HG02852 (cell line): ENCODE measurements at regions not wholly inside any gene's neighbourhood (a gene's known extent, or its start where the extent isn't known, plus 50 kb on each side); places are given as distances from the start of the nearest gene placed in this dataset.

Source experiments
- ATAC-seq: cut with Tn5 transposase; IDR thresholded peaks from one replicate; pipeline ENCODE4 v1.9.1; 2021; ENCODE audit warnings: mild to moderate bottlenecking, moderate library complexity; ENCODE audit not compliant: unreplicated experiment

DNA sequence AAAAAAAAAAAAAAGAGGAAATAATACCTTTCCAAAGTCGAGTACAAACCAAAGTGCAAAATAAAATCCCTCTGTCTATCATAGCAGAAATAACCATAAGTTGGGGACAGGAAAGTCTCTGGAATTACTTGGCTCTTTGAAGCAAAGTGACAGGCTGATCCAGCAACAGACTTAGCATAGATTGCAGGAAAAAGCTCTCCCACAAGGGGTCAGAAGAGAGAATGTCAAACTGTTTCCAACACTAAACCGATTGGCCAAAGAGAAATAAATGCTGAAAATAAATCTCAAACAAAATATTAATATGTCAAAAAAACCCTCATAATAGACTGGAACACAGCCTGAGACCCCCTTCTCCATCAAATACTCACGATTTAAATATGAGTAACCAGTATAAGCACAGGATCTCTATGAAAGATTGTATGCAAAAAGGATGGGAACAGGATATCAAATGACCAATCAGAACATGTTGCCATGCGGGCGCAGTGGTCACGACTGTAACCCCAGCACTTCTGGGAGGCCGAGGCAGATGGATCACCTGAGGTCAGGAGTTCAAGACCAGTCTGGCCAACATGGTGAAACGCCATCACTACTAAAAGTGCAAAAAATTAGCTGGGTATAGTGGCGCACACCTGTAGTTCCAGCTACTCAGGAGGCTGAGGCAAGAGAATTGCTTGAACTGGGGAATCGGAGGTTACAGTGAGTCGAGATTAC, 1000.7 kb upstream of the LRRN3 start:
- no peak for ATAC-seq

DNA sequence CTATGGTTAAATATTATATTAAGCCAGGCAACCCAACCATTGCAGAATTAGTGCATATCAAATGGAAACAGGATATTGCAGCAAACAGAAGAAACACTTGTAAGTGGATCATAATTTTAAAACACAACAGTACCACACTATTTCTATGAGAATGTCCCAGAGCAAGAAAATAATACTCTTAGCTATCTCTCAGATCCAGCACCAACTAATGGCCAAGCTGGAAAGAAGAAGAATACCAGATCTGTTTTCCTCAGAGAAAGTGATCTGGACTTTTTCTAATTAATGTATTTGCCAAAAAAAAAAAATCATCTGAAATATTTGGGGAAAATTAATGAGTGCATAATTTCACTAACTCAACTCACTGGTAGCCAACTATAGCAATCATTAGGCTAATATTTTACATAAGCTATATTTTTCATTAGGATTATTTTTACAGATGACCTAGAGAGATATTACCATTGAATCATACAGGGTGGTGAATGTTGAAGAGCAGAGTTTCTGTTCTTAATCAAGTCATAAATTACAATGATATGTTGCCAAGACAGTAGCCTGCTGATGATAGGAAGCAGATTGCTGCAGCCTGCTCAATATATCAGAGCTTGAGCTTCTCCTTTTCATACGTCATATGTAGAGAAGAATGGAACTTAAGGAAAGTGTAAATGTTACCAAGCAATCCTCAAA, 995.4 kb upstream of the LRRN3 start:
- ATAC-seq, result no peak

DNA sequence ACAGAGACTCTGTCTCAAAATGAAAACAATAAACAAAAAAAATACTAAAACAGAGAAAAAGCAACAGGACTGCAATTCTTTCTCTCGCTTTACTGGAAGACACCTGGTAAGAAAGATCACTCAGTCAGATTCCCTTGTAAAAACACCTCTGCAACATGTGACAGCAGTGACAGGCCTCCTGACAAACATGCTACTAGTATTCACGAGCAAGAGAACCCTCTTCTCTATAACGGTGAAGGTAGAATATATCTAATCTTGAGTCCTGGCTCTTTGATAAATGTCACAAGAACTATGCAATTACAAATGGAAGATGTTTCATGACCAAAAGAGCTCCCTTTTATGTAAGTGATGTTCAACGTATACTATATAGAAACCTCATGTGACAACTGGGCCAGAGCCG, 986.7 kb upstream of the LRRN3 start:
- no peak for ATAC-seq

DNA sequence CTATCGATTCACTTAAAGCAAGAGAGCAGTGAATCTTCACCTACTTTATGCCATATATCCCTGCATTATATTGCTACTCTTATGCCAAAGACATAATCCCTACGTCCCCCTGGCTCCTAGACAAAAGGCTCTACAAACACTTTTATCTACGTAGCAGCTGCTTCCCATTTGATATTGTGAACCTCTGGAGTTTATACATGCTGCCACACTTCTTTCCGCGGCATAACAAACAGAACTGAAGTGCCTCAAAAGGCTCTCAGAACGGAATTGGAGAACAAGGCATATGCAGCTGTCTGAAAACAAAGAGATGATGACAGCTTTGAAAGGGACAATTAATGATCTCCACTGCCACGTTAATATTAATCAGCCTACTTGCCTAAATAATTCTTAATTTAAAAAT, 985.6 kb upstream of the LRRN3 start:
- ATAC-seq, result no peak

DNA sequence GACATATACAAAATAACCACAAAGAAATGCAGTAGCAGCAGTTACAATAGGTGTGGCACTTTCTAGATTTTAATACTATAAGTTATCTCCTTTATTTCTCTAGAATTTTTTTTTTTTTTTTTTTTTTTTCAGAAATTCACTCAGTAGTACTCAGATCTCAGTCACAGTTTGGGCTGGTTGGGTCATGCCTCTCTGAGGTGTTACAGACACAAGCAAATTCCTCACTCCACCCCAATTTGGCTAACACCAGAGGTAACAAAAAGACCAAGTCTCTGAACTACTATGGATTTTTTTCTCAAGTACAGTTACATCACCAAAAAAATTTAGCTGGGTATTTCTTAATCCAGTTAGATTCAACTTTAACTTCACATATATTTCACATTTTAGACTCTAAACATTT, 985.1 kb upstream of the LRRN3 start:
- ATAC-seq, result no peak

DNA sequence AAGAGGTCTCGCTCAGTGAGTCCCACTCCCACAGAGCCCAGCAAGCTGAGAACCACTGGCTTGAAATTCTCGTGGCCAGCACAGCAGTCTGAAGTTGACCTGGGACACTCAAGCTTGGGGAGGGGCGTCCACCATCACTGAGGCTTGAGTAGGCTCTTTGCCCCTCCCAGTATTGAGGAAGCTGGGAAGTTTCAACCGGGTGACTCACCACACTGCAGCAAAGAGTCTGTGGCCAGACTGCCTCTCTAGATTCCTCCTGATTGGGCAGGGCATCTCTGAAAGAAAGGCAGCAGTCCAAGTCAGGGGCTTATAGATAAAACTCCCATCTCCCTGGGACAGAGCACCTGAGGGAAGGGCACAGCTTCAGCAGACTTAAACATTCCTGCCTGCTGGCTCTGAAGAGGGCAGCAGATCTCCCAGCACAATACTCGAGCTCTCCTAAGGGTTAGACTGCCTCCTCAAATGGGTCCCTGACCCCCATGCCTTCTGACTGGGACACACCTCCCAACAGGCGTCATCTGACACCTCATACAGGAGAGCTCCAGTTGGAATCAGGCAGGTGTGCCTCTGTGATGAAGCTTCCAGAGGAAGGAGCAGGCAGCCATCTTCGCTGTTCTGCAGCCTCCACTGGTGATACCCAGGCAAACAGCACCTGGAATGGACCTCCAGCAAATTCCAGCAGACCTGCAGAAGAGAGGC, 970.9 kb upstream of the LRRN3 start:
- no peak for ATAC-seq

DNA sequence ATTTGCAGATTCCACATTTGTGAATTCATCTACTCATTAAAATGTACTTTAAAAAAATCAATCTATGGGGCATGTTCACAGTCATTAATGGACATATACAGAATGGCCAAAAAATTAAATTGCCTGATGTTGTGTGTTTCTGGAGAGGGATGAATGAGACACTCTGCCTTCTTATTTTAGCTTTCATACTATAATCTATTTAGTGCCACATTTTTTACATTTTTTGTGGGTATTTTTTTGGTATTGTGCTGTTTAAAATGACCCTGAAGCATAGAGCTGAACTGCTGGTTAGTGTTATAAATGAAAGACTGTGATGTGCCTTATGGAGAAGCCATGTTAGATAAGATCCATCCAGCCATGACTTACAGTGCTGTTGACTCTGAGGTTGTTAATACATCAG, 961.8 kb upstream of the LRRN3 start:
- ATAC-seq, result no peak

DNA sequence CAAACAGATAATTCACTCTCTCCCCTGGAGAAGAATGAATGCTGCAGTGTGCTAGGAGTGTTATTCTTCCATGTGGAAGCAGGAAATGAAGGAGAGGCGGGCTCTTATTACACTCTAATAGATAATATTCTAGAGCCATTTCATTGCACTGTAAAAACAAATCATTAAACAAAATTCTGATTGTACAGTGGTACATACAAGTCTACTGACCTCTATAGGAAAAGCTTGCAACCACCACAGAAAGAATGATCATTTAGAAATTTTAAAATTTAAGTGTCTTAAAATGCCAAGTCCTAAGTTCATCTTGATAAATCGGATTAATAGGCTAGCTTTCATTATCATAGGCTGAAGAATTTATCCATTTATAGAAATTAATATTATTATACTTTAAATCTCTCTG, 960.3 kb upstream of the LRRN3 start:
- ATAC-seq, result no peak

DNA sequence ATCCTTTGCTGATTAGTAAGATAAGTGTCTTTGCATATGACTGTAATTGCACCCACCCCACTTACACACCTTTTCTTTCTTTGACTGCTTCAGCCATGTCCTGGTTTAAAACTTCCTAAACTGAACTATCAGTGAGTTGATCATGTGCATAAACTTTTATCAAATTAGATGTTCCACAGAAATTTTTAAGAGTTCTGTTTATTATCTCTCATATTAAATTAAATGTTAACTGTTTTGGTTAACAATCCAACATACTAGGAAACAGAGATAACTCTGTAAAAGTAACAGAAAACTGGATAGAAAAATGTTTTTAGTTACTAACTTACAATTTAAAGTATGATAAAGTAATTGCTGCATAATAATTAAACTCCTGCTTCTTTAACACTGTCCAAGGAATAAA, 959.6 kb upstream of the LRRN3 start:
- ATAC-seq, result no peak

DNA sequence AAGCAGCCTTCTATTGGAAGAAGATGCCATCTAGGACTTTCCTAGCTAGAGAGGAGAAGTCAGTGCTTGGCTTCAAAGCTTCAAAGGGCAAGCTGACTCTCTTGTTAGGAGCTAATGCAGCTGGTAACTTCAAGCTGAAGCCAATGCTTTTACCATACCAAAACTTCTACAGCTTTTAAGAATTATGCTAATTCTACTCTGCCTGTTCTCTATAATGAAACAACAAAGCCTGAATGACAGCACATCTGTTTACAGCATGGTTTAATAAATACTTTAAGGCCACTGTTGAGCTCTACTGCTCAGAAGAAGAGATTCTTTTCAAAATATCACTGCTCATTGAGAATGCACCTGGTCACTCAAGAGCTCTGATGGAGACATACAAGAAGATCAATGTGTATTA, 951.9 kb upstream of the LRRN3 start:
- no peak for ATAC-seq

DNA sequence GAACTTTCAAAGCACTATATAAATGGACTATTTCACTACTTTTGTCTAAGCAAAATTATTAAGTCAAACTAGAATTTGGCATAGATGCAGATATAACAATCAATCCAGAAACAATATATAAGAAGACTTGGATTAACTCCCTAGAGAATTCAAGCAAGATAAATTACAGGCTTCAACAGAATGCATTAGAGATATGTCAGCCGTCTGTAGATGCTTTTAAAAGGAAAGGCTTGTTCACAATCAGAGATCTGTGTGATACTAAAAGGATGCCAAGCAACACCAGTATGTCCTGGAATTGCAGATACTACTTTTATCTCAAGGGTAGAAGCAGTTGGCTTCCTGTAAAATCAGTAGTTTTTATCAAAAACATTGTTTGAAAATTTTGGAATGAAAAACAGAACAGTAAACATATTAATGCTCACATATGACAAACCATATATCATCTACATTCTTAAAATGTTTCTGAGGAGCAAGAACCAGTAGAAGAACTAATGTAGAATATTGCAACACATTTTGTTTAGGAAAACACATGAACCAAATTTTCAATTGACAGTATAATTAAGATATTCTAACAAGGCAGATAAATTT, 947.9 kb upstream of the LRRN3 start:
- ATAC-seq, result no peak

DNA sequence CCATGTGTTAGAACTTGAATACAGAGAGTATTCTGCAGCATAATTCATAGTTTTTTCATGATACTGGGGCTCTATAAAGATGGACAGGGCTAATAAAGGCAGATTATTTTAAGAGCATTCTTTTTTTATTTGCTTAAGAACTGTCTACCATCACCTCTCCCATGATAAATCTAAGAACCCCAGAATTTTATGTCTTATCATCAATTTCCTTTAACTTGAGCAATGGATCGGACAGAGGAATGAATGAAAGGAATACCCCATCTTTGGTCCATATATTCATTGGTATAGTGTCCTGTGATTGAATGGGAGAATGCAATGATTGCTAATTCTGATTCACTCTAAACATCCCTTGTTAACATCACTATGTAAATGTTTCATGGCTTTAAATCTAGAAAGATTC, 946.3 kb upstream of the LRRN3 start:
- no peak for ATAC-seq

DNA sequence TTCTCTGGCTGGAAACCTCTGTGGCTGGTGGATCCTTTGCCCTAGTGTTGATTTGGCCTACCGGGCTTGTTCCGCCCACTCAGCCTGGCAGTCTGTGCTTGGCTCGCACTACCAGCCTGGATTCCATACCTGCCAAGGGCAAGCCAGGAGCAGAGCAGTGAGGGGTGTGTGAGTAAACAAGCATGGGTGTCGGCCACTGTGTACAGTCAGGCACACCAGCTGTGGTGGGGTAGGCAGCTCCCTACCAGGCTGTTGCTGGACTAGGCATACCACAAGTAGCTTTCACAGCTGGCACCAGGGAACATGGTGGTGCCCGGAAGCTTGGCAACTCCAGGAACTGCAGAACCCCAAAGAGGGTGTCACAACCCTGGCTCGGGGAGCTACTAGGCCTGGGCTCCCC, 942.9 kb upstream of the LRRN3 start:
- ATAC-seq, result no peak

DNA sequence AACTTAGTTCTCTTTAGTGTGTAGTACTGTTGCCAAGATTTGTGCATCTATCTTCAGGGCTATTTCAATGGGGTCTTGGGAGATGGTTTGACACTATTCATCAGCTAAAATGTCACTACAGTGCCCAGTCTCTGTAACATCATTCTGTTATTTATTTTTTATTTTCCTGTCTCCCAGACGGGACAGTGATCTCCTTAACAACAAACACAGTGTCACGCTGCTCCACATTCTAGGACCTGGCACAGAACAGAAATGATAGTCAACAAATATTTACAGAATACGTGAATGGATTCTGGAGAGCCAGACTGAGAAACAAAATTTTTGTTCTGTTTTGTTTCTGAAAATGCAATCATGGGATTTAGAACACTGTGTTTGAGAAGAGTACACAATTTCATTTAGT, 937.7 kb upstream of the LRRN3 start:
- no peak for ATAC-seq

DNA sequence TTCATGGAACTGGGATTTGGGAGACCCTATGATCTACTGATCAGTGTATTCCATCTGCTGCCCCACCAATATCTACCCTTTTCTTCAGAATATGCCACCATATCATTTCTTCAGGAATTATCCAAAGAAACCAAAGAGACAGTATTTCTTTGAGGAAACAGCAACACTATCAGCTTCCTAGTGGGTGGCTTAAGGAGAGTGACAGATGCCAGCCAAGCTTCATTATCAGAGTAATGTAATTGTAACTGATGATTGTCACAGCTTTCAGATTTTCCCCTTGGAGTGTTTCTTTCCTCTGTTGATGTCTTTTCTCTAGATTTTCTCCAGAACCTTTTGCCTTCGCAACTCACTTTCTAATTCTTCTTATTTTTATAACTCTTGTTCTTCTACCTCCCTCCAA, 934.4 kb upstream of the LRRN3 start:
- ATAC-seq, result no peak

DNA sequence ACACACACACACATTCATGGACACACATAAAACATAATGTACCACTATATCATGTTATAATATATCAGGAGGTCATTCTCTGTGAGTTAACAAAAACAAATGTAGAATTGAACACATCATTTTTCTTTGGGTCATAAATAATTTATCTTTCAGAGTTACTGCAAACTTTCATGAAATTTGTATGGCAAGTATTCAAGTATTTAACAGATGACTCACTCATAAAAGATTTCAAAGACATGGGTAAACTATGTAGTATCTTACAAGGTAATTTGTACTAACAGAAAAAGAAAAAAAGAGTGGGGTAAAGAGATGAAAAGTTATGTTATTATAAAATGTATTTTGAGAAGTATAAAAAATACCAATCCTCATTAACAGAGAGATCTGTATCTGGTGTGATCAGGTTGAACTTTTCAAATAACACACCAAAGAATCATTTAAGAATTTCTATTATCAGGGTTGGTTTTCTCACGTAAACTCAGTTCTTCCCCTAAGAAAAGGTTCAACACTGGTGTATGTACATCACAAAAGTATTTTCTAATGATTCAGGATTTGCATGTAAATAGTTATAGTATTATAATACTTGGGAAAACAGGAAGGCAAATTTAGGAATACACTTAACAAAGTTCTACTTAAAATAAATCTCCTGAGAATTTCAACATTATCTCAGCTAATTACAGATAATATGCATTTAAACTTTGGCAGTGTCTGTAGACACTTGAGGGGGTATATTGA, 933.1 kb upstream of the LRRN3 start:
- ATAC-seq, result no peak

DNA sequence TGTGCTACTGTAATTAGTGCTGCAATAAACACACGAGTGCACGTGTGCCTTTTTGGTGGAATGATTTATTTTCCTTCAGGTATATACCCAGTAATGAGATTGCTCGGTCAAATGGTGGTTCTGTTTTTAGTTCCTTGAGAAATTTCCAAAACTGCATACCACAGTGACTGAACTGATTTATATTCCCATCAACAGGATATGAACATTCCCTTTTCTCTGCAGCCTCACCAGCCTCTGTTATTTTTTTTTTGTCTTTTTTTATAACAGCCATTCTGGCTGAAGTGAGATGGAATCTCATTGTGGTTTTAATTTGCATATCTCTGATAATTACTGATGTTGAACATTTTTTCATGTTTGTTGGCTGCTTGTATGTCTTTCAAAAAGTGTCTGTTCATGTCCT, 922.9 kb upstream of the LRRN3 start:
- no peak for ATAC-seq

DNA sequence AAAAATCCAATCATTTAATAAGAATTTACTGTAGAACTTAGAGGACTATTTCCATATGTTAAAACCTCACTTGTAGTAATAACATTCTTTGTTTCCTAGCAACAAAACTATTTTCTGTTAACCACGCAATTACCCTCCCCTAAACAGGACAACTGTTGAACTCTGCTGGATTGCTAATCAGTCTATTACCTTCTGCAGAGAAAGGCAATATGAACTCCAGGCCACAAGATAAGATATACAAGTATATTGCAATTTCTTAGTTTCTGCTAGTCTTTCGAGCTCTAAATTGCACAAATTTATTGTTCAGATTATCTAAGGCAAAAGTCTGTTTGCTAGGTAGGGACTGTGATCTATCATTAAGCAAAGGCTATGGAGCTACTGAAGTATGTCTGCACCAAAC, 920.1 kb upstream of the LRRN3 start:
- ATAC-seq, result no peak

DNA sequence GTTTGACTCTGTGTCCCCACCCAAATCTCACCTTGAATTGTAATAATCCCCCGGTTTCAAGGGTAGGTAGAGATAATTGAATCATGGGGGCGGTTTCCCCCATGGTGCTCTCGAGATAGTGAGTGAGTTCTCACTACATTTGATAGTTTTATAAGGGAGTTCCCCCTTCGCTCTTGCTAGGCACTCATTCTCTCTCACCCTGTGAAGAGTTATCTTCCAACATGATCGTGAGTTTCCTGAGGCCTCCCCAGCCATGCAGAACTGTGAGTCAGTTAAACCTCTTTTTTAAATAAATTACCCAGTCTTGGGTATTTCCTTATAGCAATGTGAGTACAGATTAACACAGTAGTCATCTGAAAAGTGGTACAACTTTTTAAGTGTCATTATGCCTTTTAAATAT, 913.5 kb upstream of the LRRN3 start:
- no peak for ATAC-seq

DNA sequence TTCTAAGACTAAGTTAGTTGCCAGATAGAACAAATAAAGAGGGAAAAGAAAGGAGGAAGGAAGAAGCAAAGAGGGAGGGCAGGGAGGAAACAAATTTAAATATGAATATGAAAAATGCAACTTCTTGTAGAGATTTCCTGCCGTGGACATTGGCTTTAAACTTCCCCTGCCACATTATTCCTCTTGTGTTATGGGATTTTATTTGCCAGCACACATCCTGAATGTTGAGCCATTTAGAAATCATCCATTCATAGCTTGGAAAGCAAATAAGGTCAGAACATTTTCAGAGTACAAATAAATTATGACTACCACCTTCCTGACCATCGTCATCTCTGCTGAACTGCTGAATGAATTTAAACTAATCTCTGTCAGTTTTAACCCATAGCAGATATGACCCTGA, 911.9 kb upstream of the LRRN3 start:
- ATAC-seq, result no peak

DNA sequence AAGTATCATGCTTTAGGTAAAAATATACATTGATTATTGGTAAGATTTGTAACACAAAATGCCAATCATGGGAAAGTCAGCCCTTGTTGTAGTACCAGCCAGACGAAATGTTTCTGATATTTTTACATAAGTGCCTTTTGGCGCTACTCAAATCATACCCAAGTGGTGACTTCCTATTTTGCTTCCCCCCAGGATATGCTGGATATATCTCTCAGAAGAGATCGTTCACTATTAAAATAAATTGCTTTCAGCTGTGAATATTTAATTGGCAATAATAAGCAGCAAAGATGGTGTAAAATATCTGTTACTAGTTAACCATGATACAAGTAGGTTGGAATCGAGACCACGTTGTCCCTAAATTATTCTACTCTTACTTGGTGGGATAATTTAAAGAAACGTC, 909.2 kb upstream of the LRRN3 start:
- ATAC-seq, result no peak
